ENCODE measurements at regions not wholly inside any gene's neighbourhood (a gene's known extent, or its start where the extent isn't known, plus 50 kb on each side); places are given as distances from the start of the nearest gene placed in this dataset.

DNA sequence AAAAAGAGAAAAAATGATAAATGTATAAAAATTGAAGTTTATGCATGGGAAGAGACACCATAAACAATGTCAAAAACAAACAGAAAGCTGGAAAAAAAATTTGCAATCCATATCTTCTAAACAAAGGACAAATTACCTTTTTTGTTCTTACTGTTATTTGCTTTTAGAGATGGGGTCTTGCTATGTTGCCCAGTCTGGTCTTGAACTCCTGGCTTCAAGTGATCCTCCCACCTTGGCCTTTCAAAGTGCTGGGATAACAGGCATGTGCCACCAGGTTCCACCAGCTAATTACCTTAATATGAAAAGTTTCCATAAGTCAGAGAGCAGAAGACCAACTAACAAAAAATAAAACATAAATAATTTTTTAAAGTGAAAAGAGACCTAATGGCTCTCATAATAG lies 90.0 kb upstream of the SIX3 start:
- no peaks in the 10 kb centered on the region for H3K9me3 ChIP-seq (ENCODE audit: control extremely low read depth in 1 of 3, control insufficient read depth in 2 of 3, insufficient read depth in 1 of 3, low read length in 2 of 3)
- no peaks in the 10 kb centered on the region for H3K4me1 ChIP-seq (ENCODE audit: control insufficient read depth in 2 of 2, insufficient read depth in 2 of 2, low read length in 2 of 2)
- no peak overlapping the region for H3K4me3 ChIP-seq (ENCODE audit: control extremely low read depth in 1 of 5, extremely low read depth in 1 of 5, insufficient read depth in 1 of 5, low read depth in 2 of 5, low read length in 4 of 5)
- Mint-ChIP-seq H3K27me3 (peaks cover 37% of the 10 kb centered on the region), H3K9me3 (ENCODE audit: insufficient read depth) (no peaks in the 10 kb centered on the region), H3K27ac (no peak overlapping the region), H3K4me3 (no peak overlapping the region), H3K4me1 (no peaks in the 10 kb centered on the region)
- no peak for DNase-seq
- no peaks in the 10 kb centered on the region for H3K79me2 ChIP-seq (ENCODE audit: control insufficient read depth, insufficient read depth, low read length)
- no peak overlapping the region for H3K9ac ChIP-seq (ENCODE audit: low read length)
- H3K36me3 ChIP-seq (replicated peaks in 1 of 2; ENCODE audit: control extremely low read depth in 1 of 2, control insufficient read depth in 1 of 2, extremely low read depth in 1 of 2, insufficient read depth in 2 of 2, low read length in 1 of 2), result no peaks in the 10 kb centered on the region
- intact Hi-C loops (cut with micrococcal nuclease), result no loop called here
- no peak overlapping the region for H3K4me2 ChIP-seq (replicated peaks; ENCODE audit: low read depth, low read length, poor library complexity, severe bottlenecking)
- ATAC-seq (ENCODE audit: low read depth), result no peak
- H4K20me1 ChIP-seq (ENCODE audit: control insufficient read depth, insufficient read depth, low read length, poor library complexity, severe bottlenecking), result no peaks in the 10 kb centered on the region
- H3K27ac ChIP-seq (ENCODE audit: low read length in 2 of 2), result no peak overlapping the region
- H2AFZ ChIP-seq (ENCODE audit: insufficient read depth, low read depth, low read length, poor library complexity, severe bottlenecking), result no peak overlapping the region
- H3K27me3 ChIP-seq (replicated peaks in 1 of 4; ENCODE audit: control extremely low read depth in 1 of 4, control insufficient read depth in 3 of 4, insufficient read depth in 4 of 4, low read length in 3 of 4), result peaks cover 0 to 9% (median 0%) of the 10 kb centered on the region in 4 experiments
- POLR2A ChIA-PET, result no interaction called here
- CTCF ChIA-PET, result no interaction called here
- no peak for TF ChIP-seq EZH2 (IDR thresholded peaks at IDR 0.05; ENCODE audit: borderline replicate concordance, insufficient read depth, low read depth, low read length, poor library complexity, severe bottlenecking)
- TF ChIP-seq, protein P1, sequence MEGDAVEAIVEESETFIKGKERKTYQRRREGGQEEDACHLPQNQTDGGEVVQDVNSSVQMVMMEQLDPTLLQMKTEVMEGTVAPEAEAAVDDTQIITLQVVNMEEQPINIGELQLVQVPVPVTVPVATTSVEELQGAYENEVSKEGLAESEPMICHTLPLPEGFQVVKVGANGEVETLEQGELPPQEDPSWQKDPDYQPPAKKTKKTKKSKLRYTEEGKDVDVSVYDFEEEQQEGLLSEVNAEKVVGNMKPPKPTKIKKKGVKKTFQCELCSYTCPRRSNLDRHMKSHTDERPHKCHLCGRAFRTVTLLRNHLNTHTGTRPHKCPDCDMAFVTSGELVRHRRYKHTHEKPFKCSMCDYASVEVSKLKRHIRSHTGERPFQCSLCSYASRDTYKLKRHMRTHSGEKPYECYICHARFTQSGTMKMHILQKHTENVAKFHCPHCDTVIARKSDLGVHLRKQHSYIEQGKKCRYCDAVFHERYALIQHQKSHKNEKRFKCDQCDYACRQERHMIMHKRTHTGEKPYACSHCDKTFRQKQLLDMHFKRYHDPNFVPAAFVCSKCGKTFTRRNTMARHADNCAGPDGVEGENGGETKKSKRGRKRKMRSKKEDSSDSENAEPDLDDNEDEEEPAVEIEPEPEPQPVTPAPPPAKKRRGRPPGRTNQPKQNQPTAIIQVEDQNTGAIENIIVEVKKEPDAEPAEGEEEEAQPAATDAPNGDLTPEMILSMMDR (IDR thresholded peaks at IDR 0.05), result no peak

DNA sequence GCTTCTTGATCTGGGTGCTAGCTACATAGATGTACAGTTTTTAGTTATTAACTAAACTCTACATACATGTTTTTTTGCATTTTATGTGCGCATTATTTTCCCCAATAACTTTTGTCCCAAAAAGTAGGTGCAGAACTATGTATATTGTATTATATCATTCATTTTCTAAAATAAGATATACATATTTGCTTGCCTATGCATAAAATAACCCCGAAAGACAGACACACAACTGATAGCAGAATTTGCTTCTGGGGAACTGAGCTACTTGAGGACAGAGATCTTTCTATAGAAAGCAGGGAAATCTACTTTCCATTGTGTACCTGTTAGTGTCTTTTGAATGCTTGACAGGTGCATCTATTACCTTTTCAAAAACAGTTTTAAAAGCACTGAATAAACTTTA lies 88.9 kb upstream of the SIX3 start:
- no peak overlapping the region for H3K27ac Mint-ChIP-seq
- Histone ChIP-seq H3K9me3 (ENCODE audit: control extremely low read depth in 1 of 3, control insufficient read depth in 2 of 3, insufficient read depth in 1 of 3, low read length in 2 of 3) (no peaks in the 10 kb centered on the region), H3K9ac (ENCODE audit: low read length) (no peak overlapping the region), H3K36me3 (replicated peaks in 1 of 2; ENCODE audit: control extremely low read depth in 1 of 2, control insufficient read depth in 1 of 2, extremely low read depth in 1 of 2, insufficient read depth in 2 of 2, low read length in 1 of 2) (no peaks in the 10 kb centered on the region), H3K4me3 (ENCODE audit: control extremely low read depth in 1 of 5, extremely low read depth in 1 of 5, insufficient read depth in 1 of 5, low read depth in 2 of 5, low read length in 4 of 5) (no peak overlapping the region), H3K4me1 (ENCODE audit: control insufficient read depth in 2 of 2, insufficient read depth in 2 of 2, low read length in 2 of 2) (no peaks in the 10 kb centered on the region), H4K20me1 (ENCODE audit: control insufficient read depth, insufficient read depth, low read length, poor library complexity, severe bottlenecking) (no peaks in the 10 kb centered on the region), H3K4me2 (replicated peaks; ENCODE audit: low read depth, low read length, poor library complexity, severe bottlenecking) (no peak overlapping the region), H3K27me3 (replicated peaks in 1 of 4; ENCODE audit: control extremely low read depth in 1 of 4, control insufficient read depth in 3 of 4, insufficient read depth in 4 of 4, low read length in 3 of 4) (peaks cover 0 to 5% (median 0%) of the 10 kb centered on the region in 4 experiments), H3K79me2 (ENCODE audit: control insufficient read depth, insufficient read depth, low read length) (no peaks in the 10 kb centered on the region), H3K27ac (ENCODE audit: low read length in 2 of 2) (no peak overlapping the region), H2AFZ (ENCODE audit: insufficient read depth, low read depth, low read length, poor library complexity, severe bottlenecking) (no peak overlapping the region)
- ChIA-PET POLR2A (no interaction called here), CTCF (no interaction called here)
- DNase-seq, result no peak
- TF ChIP-seq EZH2 (IDR thresholded peaks at IDR 0.05; ENCODE audit: borderline replicate concordance, insufficient read depth, low read depth, low read length, poor library complexity, severe bottlenecking), result no peak
- TF ChIP-seq, protein P1 (IDR thresholded peaks at IDR 0.05), result no peak
- WGBS (ENCODE audit: insufficient coverage), result no CpG with 5 or more reads among the region's 2 CpGs
- H3K27me3 Mint-ChIP-seq, result peaks cover 35% of the 10 kb centered on the region
- intact Hi-C loops (cut with micrococcal nuclease), result no loop called here
- H3K4me3 Mint-ChIP-seq, result no peak overlapping the region
- ATAC-seq (ENCODE audit: low read depth), result no peak
- H3K4me1 Mint-ChIP-seq, result no peaks in the 10 kb centered on the region
- H3K9me3 Mint-ChIP-seq (ENCODE audit: insufficient read depth), result no peaks in the 10 kb centered on the region

Data from B cell (primary cell).